ENCODE measurements at regions not wholly inside any gene's neighbourhood (a gene's known extent, or its start where the extent isn't known, plus 50 kb on each side); places are given as distances from the start of the nearest gene placed in this dataset.

DNA sequence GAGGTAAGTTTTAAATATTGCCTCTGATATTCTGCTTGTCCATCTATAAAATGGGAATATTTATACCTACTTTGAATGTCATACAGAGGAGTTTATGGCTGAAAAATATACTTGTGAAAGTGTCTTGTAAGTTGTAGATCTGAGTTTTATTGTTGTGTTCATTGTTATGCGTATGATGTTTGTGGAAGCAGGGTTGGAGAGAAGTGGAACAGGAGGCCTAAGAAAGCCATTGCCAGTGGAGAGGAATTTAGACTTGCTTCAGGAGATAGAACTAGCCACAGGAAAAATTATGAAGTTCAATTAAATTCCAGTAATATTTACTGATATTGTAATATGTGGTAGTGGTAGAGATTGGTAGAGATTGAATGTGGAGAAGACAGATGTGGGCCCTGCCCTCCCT, 491.9 kb upstream of the FANCL start:
- TF ChIP-seq EZH2 (IDR thresholded peaks at IDR 0.05; ENCODE audit: insufficient read depth, poor library complexity, severe bottlenecking) (no peak), EZH2phosphoT487 (IDR thresholded peaks at IDR 0.05; ENCODE audit: insufficient read depth, low read depth) (no peak)

Measured in GM23248 (cell line).